ENCODE measurements at regions not wholly inside any gene's neighbourhood (a gene's known extent, or its start where the extent isn't known, plus 50 kb on each side); places are given as distances from the start of the nearest gene placed in this dataset.

GRCh38 chr12:92215358-92215757, 69.7 kb upstream of the BTG1 start:
- TF ChIP-seq POLR2A (IDR thresholded peaks at IDR 0.05; ENCODE audit: low read length), result no peak
- TF ChIP-seq MAX (IDR thresholded peaks at IDR 0.05), result no peak
- no peak for TF ChIP-seq MYC (IDR thresholded peaks at IDR 0.05; ENCODE audit: borderline replicate concordance, low read length)
- TF ChIP-seq POLR2AphosphoS2 (conservative IDR thresholded peaks at IDR 0.05; ENCODE audit: low read length), result no peak

Data from A549 (cell line).